ENCODE measurements at regions not wholly inside any gene's neighbourhood (a gene's known extent, or its start where the extent isn't known, plus 50 kb on each side); places are given as distances from the start of the nearest gene placed in this dataset.

- TF ChIP-seq PREB (CRISPR knock-in tag; IDR thresholded peaks at IDR 0.05; ENCODE audit: borderline replicate concordance) (no peak), CTCF (IDR thresholded peaks at IDR 0.05) (no peak), MAX (CRISPR knock-in tag; IDR thresholded peaks at IDR 0.05) (no peak), FOXP4 (CRISPR knock-in tag; IDR thresholded peaks at IDR 0.05) (no peak), NFATC4 (CRISPR knock-in tag; IDR thresholded peaks at IDR 0.05) (no peak), SMAD3 (CRISPR knock-in tag; IDR thresholded peaks at IDR 0.05; ENCODE audit: borderline replicate concordance) (no peak), SP1 (CRISPR knock-in tag; conservative IDR thresholded peaks at IDR 0.05) (no peak)
These were observed 115.0 kb downstream of the RAP2B start for GRCh38 chr3:153277029-153277428.

Data from WTC11 (cell line).